ENCODE measurements at regions not wholly inside any gene's neighbourhood (a gene's known extent, or its start where the extent isn't known, plus 50 kb on each side); places are given as distances from the start of the nearest gene placed in this dataset.
"Not testable (repeated sequence)": the region's sequence is repeated elsewhere in the genome, so short reads cannot be mapped to it uniquely, and the experiment has no call there.

- no peak for DNase-seq (ENCODE audit: low spot score)
These were observed 610.3 kb upstream of the USP24 start for GRCh38 chr1:55825461-55825860.

GRCh38 chr1:55824251-55824640, 609.1 kb upstream of the USP24 start:
- DNase-seq (ENCODE audit: low spot score), result no peak

DNA sequence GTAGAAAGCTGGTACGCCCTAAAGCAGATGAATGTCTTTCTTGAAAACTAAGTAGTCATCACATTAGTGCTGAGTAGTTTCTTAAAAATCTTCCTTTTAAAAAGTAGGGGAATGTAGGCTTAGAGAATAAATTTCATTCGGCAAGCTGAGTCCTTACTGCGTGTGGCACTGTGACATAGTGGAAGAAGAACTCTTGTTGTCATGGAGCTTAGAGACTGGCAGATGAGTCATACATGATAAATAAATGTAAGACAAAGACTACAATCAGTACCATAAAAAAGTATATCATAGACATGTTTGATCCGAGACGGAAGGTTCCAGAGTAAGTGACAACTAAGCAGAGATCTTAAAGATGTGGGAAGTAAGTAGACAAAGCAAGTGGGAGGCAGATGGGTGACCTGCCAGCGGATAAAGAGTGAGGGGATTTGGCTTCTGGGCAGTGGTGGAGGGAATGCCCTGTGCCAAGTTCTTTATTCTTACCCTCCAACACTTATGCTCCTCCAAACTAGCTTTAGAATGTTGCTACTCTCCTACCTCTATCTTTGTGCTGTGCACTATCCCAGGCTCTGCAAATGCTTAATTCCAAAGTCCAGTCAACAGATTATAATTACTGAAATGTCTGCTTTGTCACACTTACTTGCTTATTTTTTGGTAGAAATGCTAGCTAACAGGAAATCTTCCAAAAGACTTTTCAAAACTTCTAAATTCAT, 608.5 kb upstream of the USP24 start:
- no peak for DNase-seq (ENCODE audit: low spot score)

DNA sequence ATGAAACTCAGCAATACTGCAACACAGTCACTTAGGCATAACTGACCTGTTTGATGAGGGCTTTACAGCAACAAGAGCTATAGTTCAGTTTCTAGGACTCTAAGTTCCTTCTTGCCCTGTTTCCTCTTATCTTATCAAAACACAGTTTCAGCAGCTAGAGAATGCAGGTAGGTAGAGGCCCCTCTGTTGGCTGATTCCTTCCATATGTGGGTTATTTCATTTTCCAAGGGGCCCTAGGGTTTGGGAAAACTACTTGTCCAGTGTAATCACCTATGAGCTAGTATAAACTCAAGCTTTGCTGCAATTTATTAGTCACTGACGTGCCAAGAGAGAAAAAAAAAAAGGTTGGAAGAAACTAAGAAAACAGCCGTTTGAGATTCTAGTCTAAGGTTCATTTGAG, 607.7 kb upstream of the USP24 start:
- DNase-seq (ENCODE audit: low spot score), result no peak

GRCh38 chr1:55821234-55821633, 606.1 kb upstream of the USP24 start:
- no peak for DNase-seq (ENCODE audit: low spot score)

- no peak for DNase-seq (ENCODE audit: low spot score)
These were observed 605.3 kb upstream of the USP24 start for GRCh38 chr1:55820501-55820900.

DNA sequence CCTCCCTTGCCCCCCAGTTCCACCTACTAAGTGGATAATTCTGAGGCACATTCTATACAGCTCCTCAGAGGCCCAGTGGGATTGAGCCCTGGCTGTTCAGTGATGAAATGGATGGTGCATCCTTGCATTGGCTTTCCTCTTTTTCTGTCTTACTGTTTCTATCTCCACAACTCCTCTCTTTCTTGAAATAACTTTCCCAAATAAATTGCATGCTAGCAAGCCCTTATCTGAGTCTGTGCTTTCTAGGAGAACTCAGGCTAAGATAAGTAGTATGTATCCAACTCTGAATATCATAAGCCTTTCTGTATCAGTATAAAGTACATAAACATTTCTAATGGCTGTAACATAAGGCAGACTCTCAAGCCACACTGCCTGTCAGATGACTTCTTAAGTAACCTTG, 603.8 kb upstream of the USP24 start:
- DNase-seq (ENCODE audit: low spot score), result no peak

DNA sequence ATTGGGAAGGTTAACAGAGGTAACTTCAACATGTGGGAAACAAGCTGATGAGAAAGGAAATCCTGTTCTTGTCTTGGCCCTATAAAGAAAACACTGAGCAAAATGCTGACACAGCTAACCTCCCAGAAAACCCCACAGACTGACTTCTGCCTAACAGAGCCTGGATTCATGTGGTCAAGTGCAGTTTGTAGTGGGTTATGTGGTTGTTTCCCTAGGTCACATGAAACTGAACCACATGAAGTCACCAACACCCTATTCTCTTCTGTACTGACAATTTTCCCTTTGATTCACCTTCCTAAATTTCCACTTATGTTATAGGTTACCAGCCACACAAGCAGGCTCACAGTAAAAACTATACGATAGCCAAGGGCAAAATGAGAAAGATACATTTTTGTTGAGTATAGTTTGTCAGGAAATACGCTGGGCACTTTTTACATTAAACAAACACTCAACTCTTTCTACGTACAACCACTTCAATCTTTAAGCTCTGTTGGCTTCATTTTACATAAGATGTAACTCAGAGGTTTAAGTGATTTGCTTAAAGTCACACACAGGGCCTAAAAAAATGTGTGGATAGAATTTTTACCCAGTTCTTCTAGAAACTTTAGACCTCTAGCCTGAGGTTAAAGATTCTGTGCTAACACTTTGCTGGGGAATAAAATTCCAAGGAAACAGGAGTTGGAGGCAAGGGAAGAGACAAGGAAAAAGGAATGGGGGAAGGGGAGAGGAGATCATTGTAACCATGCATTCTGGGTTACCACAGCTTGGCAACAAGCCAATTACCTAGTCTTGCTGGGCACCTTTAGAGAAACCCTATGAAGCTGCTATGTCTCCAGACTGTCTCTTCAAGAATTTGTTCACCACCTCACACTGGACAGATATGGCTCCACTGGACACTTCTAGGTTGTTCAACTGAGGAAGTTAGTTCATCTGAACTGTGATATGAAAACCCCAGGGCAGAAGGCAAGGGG, 601.6 kb upstream of the USP24 start:
- DNase-seq (ENCODE audit: low spot score), result peak; percentile 46

DNA sequence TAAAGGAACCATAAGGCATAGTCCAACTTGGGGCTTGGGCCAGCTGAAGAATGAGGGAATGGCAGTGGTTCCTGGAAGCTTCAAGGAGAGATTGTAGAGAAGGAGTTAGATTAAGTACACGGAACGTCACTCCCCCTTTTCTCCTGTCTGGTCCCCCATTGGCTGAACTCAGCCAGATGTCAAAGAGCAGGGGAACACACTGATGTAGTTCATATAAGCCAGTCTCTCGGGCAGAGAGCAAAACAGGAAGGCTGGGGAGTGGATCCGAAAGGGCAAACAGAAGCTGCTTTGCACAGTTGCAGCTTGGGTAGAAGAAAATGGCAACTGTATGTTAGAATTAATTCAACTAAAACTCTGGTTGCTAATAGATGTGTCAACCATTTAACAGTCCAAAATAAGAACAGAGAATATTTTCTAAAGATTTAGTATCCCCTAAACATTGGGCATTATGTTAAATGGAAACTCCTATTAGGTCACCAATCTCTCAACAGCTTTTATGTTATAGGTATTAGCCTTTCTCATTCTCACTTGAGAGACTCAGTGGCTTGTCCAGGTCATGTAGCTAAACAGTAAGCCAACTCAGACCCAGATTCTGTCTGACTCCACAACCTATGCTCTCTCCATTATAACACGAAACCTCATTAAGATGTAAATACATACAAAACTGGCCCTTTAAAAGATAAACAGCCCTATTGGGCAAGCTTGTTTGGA, 600.7 kb upstream of the USP24 start:
- DNase-seq (ENCODE audit: low spot score), result no peak

- DNase-seq (ENCODE audit: low spot score), result no peak
These were observed 599.8 kb upstream of the USP24 start for GRCh38 chr1:55814967-55815366.

DNA sequence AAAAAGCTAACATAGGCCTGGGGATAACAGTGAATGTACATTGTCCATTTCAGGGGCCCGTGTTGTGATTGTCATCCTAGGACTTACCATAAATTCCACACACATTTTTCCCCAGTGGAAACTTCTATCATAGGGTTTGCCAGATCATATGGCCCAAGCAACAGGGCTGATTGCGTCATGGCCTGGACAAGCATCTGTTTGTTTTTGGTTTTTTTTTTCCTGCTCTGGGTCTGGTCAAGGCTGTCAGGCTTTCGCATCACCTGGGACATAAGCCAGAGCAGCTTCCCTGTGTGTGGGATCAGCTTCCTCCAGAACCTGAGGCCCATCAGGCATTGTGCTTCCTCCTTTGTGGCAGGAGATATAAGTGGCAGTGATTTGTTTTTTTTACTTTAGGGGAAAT, 598.5 kb upstream of the USP24 start:
- no peak for DNase-seq (ENCODE audit: low spot score)

DNA sequence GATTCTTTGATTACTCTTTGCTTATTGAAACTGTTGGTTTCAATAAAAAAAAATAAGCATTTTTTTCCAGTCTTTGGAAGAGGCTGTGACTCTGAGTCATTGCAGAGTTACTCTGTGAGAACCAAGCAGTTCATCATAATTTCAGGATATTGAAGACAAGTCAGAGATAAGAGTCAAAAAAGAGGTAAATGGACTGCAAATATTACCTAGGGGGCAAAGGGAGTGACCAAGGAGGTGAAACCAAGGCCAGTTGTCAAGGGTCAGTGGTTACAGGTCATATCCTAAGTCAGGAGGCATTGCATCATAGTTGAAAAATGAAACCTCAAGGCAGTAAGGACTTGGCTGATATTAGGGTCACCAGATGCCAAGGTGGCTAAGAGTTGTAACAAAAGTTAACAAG, 597.1 kb upstream of the USP24 start:
- DNase-seq (ENCODE audit: low spot score), result no peak

DNA sequence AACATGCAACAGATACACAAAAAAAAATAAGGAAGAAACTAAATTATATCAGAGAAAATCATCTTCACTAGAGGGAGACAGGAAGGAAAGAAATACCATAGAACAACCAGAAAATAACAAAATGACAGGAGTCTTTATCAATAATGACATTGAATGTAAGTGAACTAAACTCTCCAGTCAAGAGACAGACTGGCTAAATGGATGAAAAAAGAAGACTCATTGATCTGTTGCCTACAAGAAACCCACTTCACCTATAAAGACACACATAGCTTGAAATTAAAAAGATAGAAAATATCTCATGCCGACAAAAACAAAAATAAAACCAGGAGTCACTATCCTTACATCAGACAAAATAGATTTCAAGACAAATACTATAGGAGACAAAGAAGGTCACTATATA, 593.1 kb upstream of the USP24 start:
- no peak for DNase-seq (ENCODE audit: low spot score)

- no peak for DNase-seq (ENCODE audit: low spot score)
These were observed 588.3 kb upstream of the USP24 start for GRCh38 chr1:55803429-55803828.

GRCh38 chr1:55801481-55801880, 586.3 kb upstream of the USP24 start:
- no peak for DNase-seq (ENCODE audit: low spot score)

DNA sequence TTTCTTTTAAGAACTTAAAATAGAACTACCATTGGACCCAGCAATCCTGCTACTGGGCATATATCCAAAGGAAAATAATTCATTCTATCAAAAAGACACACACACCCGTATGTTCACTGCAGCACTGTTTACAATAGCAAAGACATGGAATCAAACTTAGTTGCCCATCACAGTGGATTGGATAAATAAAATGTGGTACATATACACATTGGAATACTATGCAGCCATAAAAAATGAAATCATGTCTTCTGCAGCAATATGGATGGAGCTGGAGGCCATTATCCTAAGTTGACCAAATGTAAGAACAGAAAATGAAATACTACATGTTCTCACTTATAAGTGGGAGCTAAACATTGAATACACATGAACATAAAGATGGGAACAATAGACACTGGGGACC, 585.3 kb upstream of the USP24 start:
- no peak for DNase-seq (ENCODE audit: low spot score)

- no peak for DNase-seq (ENCODE audit: low spot score)
These were observed 578.7 kb upstream of the USP24 start for GRCh38 chr1:55793856-55794255.

DNA sequence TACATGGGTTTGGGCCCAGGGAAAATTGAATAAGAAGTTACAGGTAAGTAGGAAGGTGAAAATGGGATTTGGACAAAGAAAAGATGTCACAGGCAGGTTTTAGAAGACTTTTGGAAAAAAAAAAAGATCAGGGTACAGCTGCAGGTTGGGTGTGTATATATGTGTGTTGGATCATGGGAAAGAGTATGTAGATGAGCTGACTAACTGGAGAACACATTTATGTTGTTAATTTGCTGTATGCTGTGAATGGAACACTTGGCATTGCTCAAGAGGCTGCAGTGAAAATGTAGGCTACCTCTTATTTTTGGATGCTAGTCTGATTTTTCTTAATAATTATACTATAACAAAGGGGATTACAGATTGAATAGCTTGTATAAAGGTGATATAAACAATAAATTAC, 577.7 kb upstream of the USP24 start:
- no peak for DNase-seq (ENCODE audit: low spot score)

DNA sequence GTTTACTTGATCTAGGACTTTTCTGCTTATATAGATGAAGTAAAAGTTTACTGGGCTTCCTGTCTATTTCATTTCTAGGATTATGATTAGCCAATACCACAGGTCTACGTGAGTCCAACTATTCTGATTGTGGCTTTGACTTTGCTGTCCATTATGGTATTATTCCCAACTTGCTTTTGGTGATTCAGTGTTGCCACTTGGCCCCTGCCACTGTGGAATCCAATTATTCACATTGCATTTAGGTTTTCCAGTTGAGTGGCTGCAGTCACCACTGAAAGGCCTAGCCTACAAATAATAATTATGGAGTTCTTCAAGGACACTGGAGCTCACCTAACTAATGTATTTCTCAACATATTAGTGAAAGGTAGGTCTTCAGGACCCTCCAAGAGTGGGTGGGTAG, 574.3 kb upstream of the USP24 start:
- no peak for DNase-seq (ENCODE audit: low spot score)

GRCh38 chr1:55786396-55786795, 571.2 kb upstream of the USP24 start:
- no peak for DNase-seq (ENCODE audit: low spot score)

GRCh38 chr1:55784941-55785450, 569.8 kb upstream of the USP24 start:
- not testable (repeated sequence) for DNase-seq (ENCODE audit: low spot score)

GRCh38 chr1:55781944-55782482, 566.8 kb upstream of the USP24 start:
- DNase-seq (ENCODE audit: low spot score), result peak; percentile 3

Measured in Ammon's horn (tissue), 1 donor.